ENCODE measurements at regions not wholly inside any gene's neighbourhood (a gene's known extent, or its start where the extent isn't known, plus 50 kb on each side); places are given as distances from the start of the nearest gene placed in this dataset.

DNA sequence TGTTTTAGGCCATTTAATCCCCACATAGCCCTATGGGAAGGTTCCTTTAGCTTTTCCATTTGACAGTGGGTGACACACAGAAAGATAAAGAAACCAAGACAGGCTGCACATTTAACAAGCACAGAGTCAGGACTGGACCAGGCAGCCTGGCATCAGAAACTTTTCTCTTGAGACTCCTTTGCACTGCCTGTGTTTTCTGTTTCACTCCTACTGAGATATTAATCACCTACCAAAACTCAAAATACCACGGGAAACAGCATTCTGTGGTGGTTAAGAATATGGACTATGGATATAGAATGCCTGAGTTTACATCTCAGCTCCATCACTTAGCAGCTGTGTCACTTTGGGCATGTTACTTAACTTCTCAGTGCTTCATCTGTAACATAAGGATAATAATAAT is 73.3 kb downstream of the CTAGE1 start:
- TF ChIP-seq, protein P1, sequence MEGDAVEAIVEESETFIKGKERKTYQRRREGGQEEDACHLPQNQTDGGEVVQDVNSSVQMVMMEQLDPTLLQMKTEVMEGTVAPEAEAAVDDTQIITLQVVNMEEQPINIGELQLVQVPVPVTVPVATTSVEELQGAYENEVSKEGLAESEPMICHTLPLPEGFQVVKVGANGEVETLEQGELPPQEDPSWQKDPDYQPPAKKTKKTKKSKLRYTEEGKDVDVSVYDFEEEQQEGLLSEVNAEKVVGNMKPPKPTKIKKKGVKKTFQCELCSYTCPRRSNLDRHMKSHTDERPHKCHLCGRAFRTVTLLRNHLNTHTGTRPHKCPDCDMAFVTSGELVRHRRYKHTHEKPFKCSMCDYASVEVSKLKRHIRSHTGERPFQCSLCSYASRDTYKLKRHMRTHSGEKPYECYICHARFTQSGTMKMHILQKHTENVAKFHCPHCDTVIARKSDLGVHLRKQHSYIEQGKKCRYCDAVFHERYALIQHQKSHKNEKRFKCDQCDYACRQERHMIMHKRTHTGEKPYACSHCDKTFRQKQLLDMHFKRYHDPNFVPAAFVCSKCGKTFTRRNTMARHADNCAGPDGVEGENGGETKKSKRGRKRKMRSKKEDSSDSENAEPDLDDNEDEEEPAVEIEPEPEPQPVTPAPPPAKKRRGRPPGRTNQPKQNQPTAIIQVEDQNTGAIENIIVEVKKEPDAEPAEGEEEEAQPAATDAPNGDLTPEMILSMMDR (IDR thresholded peaks at IDR 0.05; ENCODE audit: low read length), result no peak
- no peak for TF ChIP-seq EZH2 (IDR thresholded peaks at IDR 0.05; ENCODE audit: borderline replicate concordance, low read length)

All from OCI-LY1 (cell line).